Mesenchymal stem cell (in vitro differentiated cells and primary cell): ENCODE measurements at regions not wholly inside any gene's neighbourhood (a gene's known extent, or its start where the extent isn't known, plus 50 kb on each side); places are given as distances from the start of the nearest gene placed in this dataset.

Experiments
- DNase-seq: peaks from one replicate; pipeline ENCODE4 v3.0.0-alpha.2; 2013
- H2AFZ ChIP-seq: one replicate; pipeline ENCODE4 v1.6.1; 2013; ENCODE audit warnings: low read depth, mild to moderate bottlenecking, control low read depth, inconsistent platforms, low read length, moderate library complexity
- H2AK5ac ChIP-seq: 2 replicates; pipeline ENCODE4 v1.6.1; 2013; ENCODE audit warnings: low read length, moderate library complexity, mild to moderate bottlenecking, inconsistent platforms; ENCODE audit not compliant: severe bottlenecking
- H2BK120ac ChIP-seq: one replicate; pipeline ENCODE4 v1.6.1; 2013; ENCODE audit warnings: low read depth, mild to moderate bottlenecking, inconsistent platforms, low read length, moderate library complexity
- H2BK12ac ChIP-seq, 2 experiments: one replicate each; pipeline ENCODE4 v1.6.1; 2013; ENCODE audit warnings: inconsistent platforms in 2 of 2, low read length in 2 of 2, mild to moderate bottlenecking in 2 of 2, moderate library complexity in 2 of 2, control low read depth in 1 of 2
- H2BK15ac ChIP-seq: one replicate; pipeline ENCODE4 v1.6.1; 2013; ENCODE audit warnings: mild to moderate bottlenecking, low read depth, inconsistent platforms; ENCODE audit not compliant: poor library complexity, severe bottlenecking
- H2BK5ac ChIP-seq: 2 replicates; pipeline ENCODE4 v1.6.1; 2013; ENCODE audit warnings: low read depth, mild to moderate bottlenecking, low read length, control low read depth, inconsistent platforms; ENCODE audit not compliant: poor library complexity, severe bottlenecking
- H3K14ac ChIP-seq, 2 experiments: one replicate each; pipeline ENCODE4 v1.6.1; 2013; ENCODE audit warnings: inconsistent platforms in 2 of 2, low read length in 2 of 2, control low read depth in 1 of 2, mild to moderate bottlenecking in 1 of 2, moderate library complexity in 1 of 2
- H3K18ac ChIP-seq, 2 experiments: one replicate each; pipeline ENCODE4 v1.6.1; 2013; ENCODE audit warnings: inconsistent platforms in 2 of 2, low read length in 2 of 2, control low read depth in 1 of 2, low read depth in 1 of 2, mild to moderate bottlenecking in 1 of 2
- H3K23ac ChIP-seq, 2 experiments: one replicate each; pipeline ENCODE4 v1.6.1; 2013; ENCODE audit warnings: inconsistent platforms in 2 of 2, low read length in 2 of 2, mild to moderate bottlenecking in 2 of 2, moderate library complexity in 2 of 2, control low read depth in 1 of 2
- H3K27ac ChIP-seq: 2 replicates; pipeline ENCODE4 v1.5.1; 2013; ENCODE audit warnings: mild to moderate bottlenecking, moderate library complexity, low read length, control low read depth, inconsistent platforms; ENCODE audit not compliant: poor library complexity, severe bottlenecking
- H3K27me3 ChIP-seq, 2 experiments: 2 replicates each; pipeline versions ENCODE4 v1.6.1 to v1.7.0; 2013; ENCODE audit warnings: low read length in 2 of 2, mild to moderate bottlenecking in 2 of 2, moderate library complexity in 2 of 2, control low read depth in 1 of 2, inconsistent platforms in 1 of 2; ENCODE audit not compliant: control insufficient read depth in 1 of 2, insufficient read depth in 1 of 2
- H3K36me3 ChIP-seq, 2 experiments: 2 replicates each; pipeline versions ENCODE4 v1.6.1 to v1.7.0; 2013; ENCODE audit warnings: low read length in 2 of 2, control low read depth in 1 of 2, inconsistent platforms in 1 of 2, low read depth in 1 of 2, mild to moderate bottlenecking in 1 of 2; ENCODE audit not compliant: insufficient read depth in 2 of 2, control insufficient read depth in 1 of 2
- H3K4ac ChIP-seq, 2 experiments: one replicate each; pipeline ENCODE4 v1.6.1; 2013; ENCODE audit warnings: inconsistent platforms in 2 of 2, low read length in 2 of 2, mild to moderate bottlenecking in 2 of 2, moderate library complexity in 2 of 2, control low read depth in 1 of 2, low read depth in 1 of 2
- H3K4me1 ChIP-seq: 2 replicates; pipeline ENCODE4 v1.6.1; 2013; ENCODE audit warnings: low read depth, low read length, control low read depth; ENCODE audit not compliant: control insufficient read depth, insufficient read depth
- H3K4me2 ChIP-seq: 2 replicates; pipeline ENCODE4 v1.6.1; 2013; ENCODE audit warnings: low read length, mild to moderate bottlenecking, inconsistent platforms; ENCODE audit not compliant: poor library complexity, severe bottlenecking
- H3K4me3 ChIP-seq, 2 experiments: 2 replicates each; pipeline versions ENCODE4 v1.5.1 to v1.7.0; 2013; ENCODE audit warnings: low read length in 2 of 2, mild to moderate bottlenecking in 2 of 2, control low read depth in 1 of 2, low read depth in 1 of 2; ENCODE audit not compliant: insufficient read depth in 1 of 2
- H3K79me1 ChIP-seq: replicated peaks from 2 replicates; pipeline ENCODE4 v1.6.1; 2013; ENCODE audit warnings: mild to moderate bottlenecking, control low read depth, low read length, inconsistent platforms; ENCODE audit not compliant: poor library complexity, severe bottlenecking
- H3K9ac ChIP-seq: 2 replicates; pipeline ENCODE4 v1.7.0; 2013; ENCODE audit warnings: mild to moderate bottlenecking, low read length, moderate library complexity
- H3K9me3 ChIP-seq: 2 replicates; pipeline ENCODE4 v1.7.0; 2013; ENCODE audit warnings: mild to moderate bottlenecking, low read length; ENCODE audit not compliant: control insufficient read depth
- H4K8ac ChIP-seq: one replicate; pipeline ENCODE4 v1.6.1; 2013; ENCODE audit warnings: inconsistent platforms, mild to moderate bottlenecking, low read length, moderate library complexity
- H4K91ac ChIP-seq: one replicate; pipeline ENCODE4 v1.6.1; 2013; ENCODE audit warnings: mild to moderate bottlenecking, low read length, inconsistent platforms
- WGBS: methylation state at CpG from one replicate; pipeline ENCODE4 v1.1.7; 2013; ENCODE audit warnings: mixed read lengths; 5-methylcytosine and 5-hydroxymethylcytosine counted together

GRCh38 chr2:37441055-37441454, 96.6 kb downstream of the QPCT start:
- no peaks in the 10 kb centered on the region for H3K9me3 ChIP-seq
- no peak overlapping the region for H3K4me2 ChIP-seq
- H3K18ac ChIP-seq = peak overlapping the region in 1 of 2 experiments; percentile 73
- no peak overlapping the region for H3K4me3 ChIP-seq
- H3K27me3 ChIP-seq = no peaks in the 10 kb centered on the region
- no peak overlapping the region for H2AFZ ChIP-seq
- H3K4me1 ChIP-seq = no peaks in the 10 kb centered on the region
- H4K8ac ChIP-seq = no peak overlapping the region
- DNase-seq = no peak
- no peaks in the 10 kb centered on the region for H3K79me1 ChIP-seq
- no peaks in the 10 kb centered on the region for H3K36me3 ChIP-seq
- no peak overlapping the region for H2BK120ac ChIP-seq
- H2BK5ac ChIP-seq = no peak overlapping the region
- H3K23ac ChIP-seq = no peak overlapping the region
- H2BK12ac ChIP-seq = peak overlapping the region in 1 of 2 experiments; percentile 15
- H3K9ac ChIP-seq = no peak overlapping the region
- H3K4ac ChIP-seq = no peak overlapping the region
- H3K27ac ChIP-seq = no peak overlapping the region
- H2BK15ac ChIP-seq = no peak overlapping the region
- H3K14ac ChIP-seq = no peak overlapping the region
- no peak overlapping the region for H4K91ac ChIP-seq
- 100% methylated on average over 1 of the region's 1 CpG for WGBS
- no peak overlapping the region for H2AK5ac ChIP-seq

- Histone ChIP-seq H3K9me3 (no peaks in the 10 kb centered on the region), H4K91ac (no peak overlapping the region), H4K8ac (no peak overlapping the region), H3K4me3 (no peak overlapping the region), H3K18ac (no peak overlapping the region), H3K27me3 (no peaks in the 10 kb centered on the region), H3K14ac (no peak overlapping the region), H2BK120ac (no peak overlapping the region), H3K4ac (no peak overlapping the region), H3K27ac (no peak overlapping the region), H2BK5ac (no peak overlapping the region), H3K79me1 (no peaks in the 10 kb centered on the region), H3K4me2 (no peak overlapping the region), H3K9ac (no peak overlapping the region), H2BK15ac (no peak overlapping the region), H3K36me3 (no peaks in the 10 kb centered on the region), H3K4me1 (no peaks in the 10 kb centered on the region), H3K23ac (no peak overlapping the region), H2BK12ac (no peak overlapping the region), H2AFZ (no peak overlapping the region), H2AK5ac (no peak overlapping the region)
- no peak for DNase-seq
- WGBS = 90% methylated on average over 1 of the region's 3 CpGs
Measured at GRCh38 chr2:37443082-37443481, 98.7 kb downstream of the QPCT start.

GRCh38 chr2:37447446-37447845, 103.0 kb downstream of the QPCT start:
- no peak overlapping the region for H2AK5ac ChIP-seq
- H3K27ac ChIP-seq = no peak overlapping the region
- H3K9me3 ChIP-seq = no peaks in the 10 kb centered on the region
- no peak overlapping the region for H3K4me2 ChIP-seq
- no peak overlapping the region for H2BK15ac ChIP-seq
- H4K8ac ChIP-seq = no peak overlapping the region
- no peaks in the 10 kb centered on the region for H3K4me1 ChIP-seq
- WGBS = 92% methylated on average over 2 of the region's 3 CpGs
- no peak for DNase-seq
- H3K27me3 ChIP-seq = no peaks in the 10 kb centered on the region
- no peak overlapping the region for H3K9ac ChIP-seq
- H3K23ac ChIP-seq = no peak overlapping the region
- H3K79me1 ChIP-seq = no peaks in the 10 kb centered on the region
- H3K4me3 ChIP-seq = no peak overlapping the region
- peak overlapping the region; percentile 50 for H2BK120ac ChIP-seq
- H3K4ac ChIP-seq = peak overlapping the region; percentile 12 to 15
- H2BK12ac ChIP-seq = peak overlapping the region in 1 of 2 experiments; percentile 33
- no peak overlapping the region for H2AFZ ChIP-seq
- no peak overlapping the region for H2BK5ac ChIP-seq
- no peaks in the 10 kb centered on the region for H3K36me3 ChIP-seq
- no peak overlapping the region for H3K14ac ChIP-seq
- no peak overlapping the region for H4K91ac ChIP-seq
- peak overlapping the region in 1 of 2 experiments; percentile 66 for H3K18ac ChIP-seq

GRCh38 chr2:37448342-37449120, 104.1 kb downstream of the QPCT start:
- Histone ChIP-seq H2BK12ac (no peak overlapping the region), H3K4me1 (no peaks in the 10 kb centered on the region), H3K14ac (no peak overlapping the region), H4K91ac (no peak overlapping the region), H3K23ac (no peak overlapping the region), H3K4ac (peak overlapping the region in 1 of 2 experiments; percentile 49), H3K79me1 (no peaks in the 10 kb centered on the region), H3K9ac (no peak overlapping the region), H2AFZ (no peak overlapping the region), H3K4me3 (no peak overlapping the region), H3K9me3 (no peaks in the 10 kb centered on the region), H4K8ac (no peak overlapping the region), H2BK15ac (no peak overlapping the region), H3K27ac (no peak overlapping the region), H2AK5ac (no peak overlapping the region), H3K27me3 (no peaks in the 10 kb centered on the region), H3K36me3 (no peaks in the 10 kb centered on the region), H2BK120ac (no peak overlapping the region), H2BK5ac (no peak overlapping the region), H3K4me2 (no peak overlapping the region), H3K18ac (no peak overlapping the region)
- WGBS = 94% methylated on average over 1 of the region's 3 CpGs
- DNase-seq = no peak
